IMR-90 (cell line): ENCODE measurements at regions not wholly inside any gene's neighbourhood (a gene's known extent, or its start where the extent isn't known, plus 50 kb on each side); places are given as distances from the start of the nearest gene placed in this dataset.

Experiments
- ATAC-seq: fragments of 200-7000 bp; cut with Tn5 transposase; 2 replicates; pipeline ENCODE4 v1.9.1; 2020; ENCODE audit warnings: low read depth, mild to moderate bottlenecking, moderate library complexity
- BruUV-seq: library from RNA; stranded (reverse); fragments of 400-500 nt; replicated peaks from 2 replicates; lab custom pipeline; 2021; lab: Mats Ljungman, UMichigan
- CTCF ChIA-PET: fragments of 300-600 bp; formaldehyde crosslinking; extraction: SDS; loops from one replicate; lab custom pipeline; 2021; ENCODE audit warnings: antibody characterized with exemption; lab: Yijun Ruan, JAX
- POLR2A ChIA-PET: fragments of 300-600 bp; sonication (Branson Sonifier 250); formaldehyde crosslinking; loops from one replicate; lab custom pipeline; 2022; ENCODE audit warnings: antibody characterized with exemption; ENCODE audit not compliant: unreplicated experiment; lab: Charles Lee
- DNase-seq: peaks from one replicate; pipeline ENCODE4 v3.0.0; 2013
- H2AFZ ChIP-seq: replicated peaks from 2 replicates; pipeline ENCODE3; 2013; ENCODE audit warnings: low read length, mild to moderate bottlenecking; ENCODE audit not compliant: poor library complexity
- H2AK5ac ChIP-seq: 2 replicates; pipeline ENCODE4 v1.6.1; 2013; ENCODE audit warnings: low read depth, low read length, inconsistent platforms
- H2AK9ac ChIP-seq: replicated peaks from 2 replicates; pipeline ENCODE3; 2013; ENCODE audit warnings: mild to moderate bottlenecking, low read depth, low read length, moderate library complexity; ENCODE audit not compliant: poor library complexity
- H2BK120ac ChIP-seq: 2 replicates; pipeline ENCODE4 v1.6.1; 2013; ENCODE audit warnings: low read depth, low read length, inconsistent platforms
- H2BK15ac ChIP-seq: 3 replicates; pipeline ENCODE4 v1.6.1; 2013; ENCODE audit warnings: low read depth, low read length, inconsistent platforms
- H2BK20ac ChIP-seq: 2 replicates; pipeline ENCODE4 v1.6.1; 2013; ENCODE audit warnings: low read depth, mild to moderate bottlenecking, inconsistent platforms, low read length, moderate library complexity
- H2BK5ac ChIP-seq: 2 replicates; pipeline ENCODE4 v1.6.1; 2013; ENCODE audit warnings: mild to moderate bottlenecking, low read depth, low read length, inconsistent platforms; ENCODE audit not compliant: poor library complexity, severe bottlenecking
- H3K14ac ChIP-seq: replicated peaks from 2 replicates; pipeline ENCODE4 v1.6.1; 2013; ENCODE audit warnings: low read depth, low read length, inconsistent platforms
- H3K18ac ChIP-seq: 2 replicates; pipeline ENCODE4 v1.6.1; 2013; ENCODE audit warnings: low read depth, low read length, control low read depth
- H3K23ac ChIP-seq: 2 replicates; pipeline ENCODE4 v1.6.1; 2013; ENCODE audit warnings: low read depth, low read length, inconsistent platforms
- H3K27ac ChIP-seq: 2 replicates; pipeline ENCODE4 v1.5.1; 2013; ENCODE audit warnings: mild to moderate bottlenecking, control low read depth, low read length; ENCODE audit not compliant: insufficient read depth
- H3K27me3 ChIP-seq: 2 replicates; pipeline ENCODE4 v1.6.1; 2013; ENCODE audit warnings: low read length; ENCODE audit not compliant: control insufficient read depth, insufficient read depth
- H3K36me3 ChIP-seq: 2 replicates; pipeline ENCODE4 v1.6.1; 2013; ENCODE audit warnings: low read length, mixed read lengths; ENCODE audit not compliant: control insufficient read depth, insufficient read depth
- H3K4ac ChIP-seq: 2 replicates; pipeline ENCODE4 v1.6.1; 2013; ENCODE audit warnings: low read depth, low read length, inconsistent platforms
- H3K4me1 ChIP-seq: 2 replicates; pipeline ENCODE4 v1.6.1; 2013; ENCODE audit warnings: low read length, mixed read lengths; ENCODE audit not compliant: control insufficient read depth, insufficient read depth
- H3K4me2 ChIP-seq: 2 replicates; pipeline ENCODE4 v1.6.1; 2013; ENCODE audit warnings: low read depth, mild to moderate bottlenecking, control low read depth, low read length, moderate library complexity
- H3K4me3 ChIP-seq: 2 replicates; pipeline ENCODE4 v1.5.1; 2013; ENCODE audit warnings: low read depth, mild to moderate bottlenecking, control low read depth, low read length, moderate library complexity; ENCODE audit not compliant: insufficient read depth
- H3K56ac ChIP-seq: 2 replicates; pipeline ENCODE4 v1.6.1; 2013; ENCODE audit warnings: low read length, inconsistent platforms; ENCODE audit not compliant: insufficient read depth; ENCODE audit errors: extremely low read depth
- H3K79me1 ChIP-seq, 2 experiments: 2 replicates each; pipeline ENCODE4 v1.6.1; 2013; ENCODE audit warnings: low read length in 2 of 2, inconsistent platforms in 1 of 2, low read depth in 1 of 2
- H3K9ac ChIP-seq: 2 replicates; pipeline ENCODE4 v1.6.1; 2013; ENCODE audit warnings: low read depth, low read length, control low read depth
- H3K9me1 ChIP-seq: 2 replicates; pipeline ENCODE4 v1.6.1; 2013; ENCODE audit warnings: low read length, inconsistent platforms; ENCODE audit not compliant: insufficient read depth
- H3K9me3 ChIP-seq: 2 replicates; pipeline ENCODE4 v1.6.1; 2013; ENCODE audit warnings: low read length; ENCODE audit not compliant: control insufficient read depth, insufficient read depth
- H4K20me1 ChIP-seq: 2 replicates; pipeline ENCODE4 v1.6.1; 2013; ENCODE audit warnings: low read length, inconsistent platforms; ENCODE audit not compliant: insufficient read depth
- H4K5ac ChIP-seq: 2 replicates; pipeline ENCODE4 v1.6.1; 2013; ENCODE audit warnings: mild to moderate bottlenecking, low read depth, low read length, control low read depth
- H4K8ac ChIP-seq, 2 experiments: 2 replicates each; pipeline ENCODE4 v1.6.1; 2013; ENCODE audit warnings: low read depth in 2 of 2, low read length in 2 of 2, control low read depth in 1 of 2, inconsistent platforms in 1 of 2
- H4K91ac ChIP-seq: 2 replicates; pipeline ENCODE4 v1.6.1; 2013; ENCODE audit warnings: low read depth, low read length, inconsistent platforms; ENCODE audit not compliant: insufficient read depth
- BHLHE40 ChIP-seq: fragments of 150-350 bp; IDR thresholded peaks from 2 replicates; pipeline ENCODE4 v1.6.1; 2016; ENCODE audit warnings: mild to moderate bottlenecking, low read depth, low read length
- CEBPB ChIP-seq: IDR thresholded peaks from 2 replicates; pipeline ENCODE4 v1.6.1; 2012; ENCODE audit warnings: low read depth, low read length, improper control_type of control experiment
- CHD1 ChIP-seq: IDR thresholded peaks from 2 replicates; pipeline ENCODE4 v1.6.1; 2012; ENCODE audit warnings: low read depth, low read length, improper control_type of control experiment
- CTCF ChIP-seq: conservative IDR thresholded peaks from 2 replicates; pipeline ENCODE4 v1.5.1; 2012; ENCODE audit warnings: mild to moderate bottlenecking, low read depth, low read length, improper control_type of control experiment
- ELK1 ChIP-seq: fragments of 150-350 bp; IDR thresholded peaks from 2 replicates; pipeline ENCODE4 v1.6.1; 2016; ENCODE audit warnings: low read depth, mild to moderate bottlenecking, low read length, moderate library complexity, borderline replicate concordance
- FOS ChIP-seq: fragments of 150-350 bp; IDR thresholded peaks from 2 replicates; pipeline ENCODE4 v1.6.1; 2016; ENCODE audit warnings: low read depth, low read length
- MAFK ChIP-seq: IDR thresholded peaks from 2 replicates; pipeline ENCODE4 v1.6.1; 2012; ENCODE audit warnings: low read depth, low read length, improper control_type of control experiment
- MAZ ChIP-seq: IDR thresholded peaks from 2 replicates; pipeline ENCODE4 v1.6.1; 2012; ENCODE audit warnings: low read depth, mild to moderate bottlenecking, low read length, improper control_type of control experiment, moderate library complexity, borderline replicate concordance
- MXI1 ChIP-seq: IDR thresholded peaks from 2 replicates; pipeline ENCODE4 v1.6.1; 2012; ENCODE audit warnings: low read depth, mild to moderate bottlenecking, low read length, moderate library complexity, borderline replicate concordance
- NFE2L2 ChIP-seq: fragments of 150-350 bp; IDR thresholded peaks from 2 replicates; pipeline ENCODE4 v1.6.1; 2016; ENCODE audit warnings: low read depth, mild to moderate bottlenecking, low read length
- POLR2A ChIP-seq: IDR thresholded peaks from 2 replicates; pipeline ENCODE4 v1.6.1; 2012; ENCODE audit warnings: mild to moderate bottlenecking, low read depth, low read length
- RAD21 ChIP-seq: IDR thresholded peaks from 2 replicates; pipeline ENCODE4 v1.6.1; 2012; ENCODE audit warnings: low read length, improper control_type of control experiment
- RCOR1 ChIP-seq: IDR thresholded peaks from 2 replicates; pipeline ENCODE4 v1.6.1; 2012; ENCODE audit warnings: mild to moderate bottlenecking, low read length, improper control_type of control experiment; ENCODE audit not compliant: insufficient replicate concordance
- RFX5 ChIP-seq: IDR thresholded peaks from 2 replicates; pipeline ENCODE4 v1.8.0; 2012; ENCODE audit warnings: low read depth, mild to moderate bottlenecking, low read length, moderate library complexity
- SMC3 ChIP-seq: fragments of 150-350 bp; IDR thresholded peaks from 2 replicates; pipeline ENCODE4 v1.6.1; 2016; ENCODE audit warnings: low read depth, mild to moderate bottlenecking, antibody characterized with exemption, low read length, moderate library complexity
- USF2 ChIP-seq: fragments of 150-350 bp; IDR thresholded peaks from 2 replicates; pipeline ENCODE4 v1.6.1; 2017; ENCODE audit warnings: mild to moderate bottlenecking, antibody characterized with exemption, low read length, low read depth
- WGBS, 2 experiments: methylation state at CpG; one replicate each; pipeline versions ENCODE4 v1.1.5 to v1.1.7; 2013; ENCODE audit warnings: missing lambda C conversion rate in 2 of 2; ENCODE audit not compliant: insufficient read length in 1 of 2; ENCODE audit errors: extremely low coverage in 2 of 2; 5-methylcytosine and 5-hydroxymethylcytosine counted together
- dilution Hi-C: fragments of 300-500 bp; cut with HindIII; formaldehyde crosslinking; loops from one replicate; pipeline ENCODE4 v1.14.3; 2018; ENCODE audit warnings: low sequenced_read_pairs; ENCODE audit not compliant: unreplicated experiment
- in situ Hi-C: fragments of 300-500 bp; cut with MboI; formaldehyde crosslinking; loops from 3 replicates; pipeline ENCODE4 v1.14.3; 2019; ENCODE audit warnings: low sequenced_read_pairs, inconsistent platforms, mixed read lengths
- intact Hi-C: fragments of 100-400 bp; cut with micrococcal nuclease; formaldehyde crosslinking; loops from 2 replicates; pipeline ENCODE4 v1.10.0; 2022

GRCh38 chr5:87588316-87588715, 175.6 kb upstream of the CCNH start:
- H3K23ac ChIP-seq, result no peak overlapping the region
- H2BK5ac ChIP-seq, result no peak overlapping the region
- no peak overlapping the region for H2AK5ac ChIP-seq
- no peak for TF ChIP-seq RAD21
- TF ChIP-seq CTCF, result no peak
- TF ChIP-seq FOS, result no peak
- no peak for TF ChIP-seq MXI1
- no peak for TF ChIP-seq MAZ
- no peak for TF ChIP-seq RFX5
- no peak for TF ChIP-seq RCOR1
- TF ChIP-seq BHLHE40, result no peak
- TF ChIP-seq NFE2L2, result no peak
- TF ChIP-seq SMC3, result no peak
- no peak for TF ChIP-seq ELK1
- no peak for TF ChIP-seq POLR2A
- no peak for TF ChIP-seq CEBPB
- no peak for TF ChIP-seq MAFK
- no peak for TF ChIP-seq USF2
- no peak for TF ChIP-seq CHD1
- no peak overlapping the region for H2AK9ac ChIP-seq
- no peak overlapping the region for H3K9ac ChIP-seq
- ATAC-seq (no peak), DNase-seq (no peak)
- ChIA-PET CTCF (interaction anchor here (0.6 kb wide), 1 partner anchor 15 kb away, joined by 3 read pairs; no protein-coding TSS in a partner anchor), POLR2A (no interaction called here)
- no peak overlapping the region for H3K4ac ChIP-seq
- no peaks in the 10 kb centered on the region for H4K20me1 ChIP-seq
- H3K4me2 ChIP-seq, result no peak overlapping the region
- H3K14ac ChIP-seq, result no peak overlapping the region
- dilution Hi-C loops, result no loop called here
- H3K4me3 ChIP-seq, result no peak overlapping the region
- H3K79me1 ChIP-seq, result no peaks in the 10 kb centered on the region
- no CpG with 5 or more reads among the region's 4 CpGs for WGBS, 2 experiments
- H2AFZ ChIP-seq, result no peak overlapping the region
- no peaks in the 10 kb centered on the region for H3K27me3 ChIP-seq
- intact Hi-C loops, result no loop called here
- no peak overlapping the region for H2BK15ac ChIP-seq
- no peak overlapping the region for H4K91ac ChIP-seq
- H4K8ac ChIP-seq, result no peak overlapping the region
- no peaks in the 10 kb centered on the region for H3K9me1 ChIP-seq
- H3K36me3 ChIP-seq, result no peaks in the 10 kb centered on the region
- in situ Hi-C loops, result no loop called here
- H2BK20ac ChIP-seq, result no peak overlapping the region
- no peak overlapping the region for H3K56ac ChIP-seq
- no peak overlapping the region for H3K27ac ChIP-seq
- BruUV-seq, result no TSS peak
- no peak overlapping the region for H3K18ac ChIP-seq
- no peak overlapping the region for H2BK120ac ChIP-seq
- H4K5ac ChIP-seq, result no peak overlapping the region
- H3K9me3 ChIP-seq, result no peaks in the 10 kb centered on the region
- no peaks in the 10 kb centered on the region for H3K4me1 ChIP-seq
